HCT116 (cell line): ENCODE measurements at regions not wholly inside any gene's neighbourhood (a gene's known extent, or its start where the extent isn't known, plus 50 kb on each side); places are given as distances from the start of the nearest gene placed in this dataset.

Experiments
- CTCF ChIP-seq, 3 experiments: fragments of 200-600 bp in 1 of 3; sonication (generic) in 1 of 3; IDR thresholded peaks in 2 of 3; conservative IDR thresholded peaks in 1 of 3; 2 replicates each; pipeline ENCODE4 v1.5.1; 2012 to 2017; ENCODE audit warnings: low read depth in 2 of 3, low read length in 2 of 3, antibody characterized with exemption in 1 of 3, borderline replicate concordance in 1 of 3, control low read depth in 1 of 3, mild to moderate bottlenecking in 1 of 3, mixed read lengths in 1 of 3, mixed run types in 1 of 3, moderate library complexity in 1 of 3; ENCODE audit not compliant: insufficient read depth in 1 of 3
- ELF1 ChIP-seq: IDR thresholded peaks from 2 replicates; pipeline ENCODE4 v1.6.1; 2012; ENCODE audit warnings: low read depth, borderline replicate concordance
- EZH2 ChIP-seq: fragments of 200-600 bp; sonication (generic); IDR thresholded peaks from 2 replicates; pipeline ENCODE4 v1.6.1; 2017; ENCODE audit warnings: antibody characterized with exemption, mixed run types
- POLR2A ChIP-seq: IDR thresholded peaks from 2 replicates; pipeline ENCODE4 v1.7.0; 2011; ENCODE audit warnings: borderline replicate concordance; ENCODE audit not compliant: insufficient read depth, insufficient read length; ENCODE audit errors: extremely low read depth
- POLR2AphosphoS5 ChIP-seq: IDR thresholded peaks from 2 replicates; pipeline ENCODE4 v1.6.1; 2011; ENCODE audit warnings: mild to moderate bottlenecking, low read depth, low read length, moderate library complexity
- SP1 ChIP-seq: IDR thresholded peaks from 2 replicates; pipeline ENCODE4 v1.6.1; 2012; ENCODE audit warnings: low read depth
- TCF7L2 ChIP-seq: IDR thresholded peaks from 2 replicates; pipeline ENCODE4 v1.7.0; 2011; ENCODE audit warnings: borderline replicate concordance, inconsistent platforms; ENCODE audit not compliant: insufficient read depth, insufficient read length; ENCODE audit errors: extremely low read depth
- ZBTB33 ChIP-seq: IDR thresholded peaks from 2 replicates; pipeline ENCODE4 v1.6.1; 2011; ENCODE audit warnings: mild to moderate bottlenecking, low read length, moderate library complexity; ENCODE audit not compliant: insufficient replicate concordance; ENCODE audit errors: extremely low read depth
- ZFX ChIP-seq: fragments of 450-650 bp; IDR thresholded peaks from 2 replicates; pipeline ENCODE4 v1.6.1; 2017
- ZNF274 ChIP-seq: fragments of 200-500 bp; sonication (Bioruptor generic); IDR thresholded peaks from 2 replicates; pipeline ENCODE4 v1.6.1; 2014; ENCODE audit warnings: mild to moderate bottlenecking, low read depth, low read length, inconsistent platforms

- no peak for TF ChIP-seq TCF7L2
- no peak for TF ChIP-seq ELF1
- TF ChIP-seq POLR2A: no peak
- TF ChIP-seq ZFX: no peak
- TF ChIP-seq CTCF (IDR thresholded peaks at IDR 0.05 in 2 of 3, conservative IDR thresholded peaks at IDR 0.05 in 1 of 3; ENCODE audit: borderline replicate concordance in 1 of 3, insufficient read depth in 1 of 3, low read depth in 2 of 3, low read length in 2 of 3): no peak
- no peak for TF ChIP-seq ZBTB33
- no peak for TF ChIP-seq SP1
- TF ChIP-seq ZNF274: no peak
- TF ChIP-seq POLR2AphosphoS5: no peak
- no peak for TF ChIP-seq EZH2
These were observed 687.1 kb downstream of the TAF11L14 start for GRCh38 chr5:18321262-18321942.
